Head of caudate nucleus (tissue), 42 donors: ENCODE measurements at regions not wholly inside any gene's neighbourhood (a gene's known extent, or its start where the extent isn't known, plus 50 kb on each side); places are given as distances from the start of the nearest gene placed in this dataset.

Experiments used
- DNase-seq, 42 donors: peaks; one replicate each; pipeline versions ENCODE4 v3.0.0 to v3.0.0-alpha.2; 2020 to 2021; ENCODE audit warnings: mixed read lengths in 7 of 42
- intact Hi-C: fragments of 100-400 bp; cut with DNase I; formaldehyde crosslinking; loops from one replicate; pipeline ENCODE4 v1.15.0; 2022

DNA sequence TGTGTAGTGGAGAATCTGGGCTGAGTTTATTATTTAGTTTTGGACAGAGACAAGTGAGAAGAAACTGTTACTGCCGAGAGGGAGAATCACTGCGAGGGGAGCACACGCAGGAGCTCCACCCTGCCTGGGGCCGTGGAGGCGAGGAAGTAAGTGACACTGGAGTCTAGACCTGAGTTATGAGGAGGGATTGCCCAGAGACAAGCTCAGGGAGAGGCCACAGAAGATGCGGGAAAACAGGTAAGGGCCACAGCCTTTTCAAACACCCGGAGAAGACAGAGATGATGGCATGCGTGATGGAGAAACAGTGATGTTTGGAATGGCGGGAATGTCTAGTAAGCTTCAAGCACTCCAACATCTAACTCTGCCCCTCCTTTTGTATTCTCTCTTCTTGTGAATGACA lies 84.1 kb downstream of the TNFSF11 start:
- DNase-seq = no peak
- intact Hi-C loops = no loop called here

GRCh38 chr13:42660333-42660965 lies 86.5 kb downstream of the TNFSF11 start:
- intact Hi-C loops = no loop called here
- DNase-seq = no peak

DNA sequence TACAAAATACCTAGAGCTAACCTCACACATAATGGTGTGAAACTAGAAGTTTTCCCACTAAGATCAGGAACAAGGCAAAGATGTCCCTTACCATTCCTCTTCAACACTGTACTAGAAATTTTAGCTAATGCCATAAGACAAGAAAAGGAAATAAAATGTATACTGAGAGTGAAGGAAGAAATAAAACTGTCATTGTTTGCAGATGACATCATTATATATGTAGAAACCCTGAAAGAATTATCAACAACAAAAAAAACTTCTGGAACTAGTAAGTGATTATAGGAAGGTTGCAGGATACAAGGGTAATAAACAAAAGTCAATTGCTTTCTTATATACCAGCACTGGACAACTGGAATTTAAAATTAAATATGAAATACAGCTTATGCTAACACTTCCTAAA lies 93.7 kb downstream of the TNFSF11 start:
- DNase-seq = no peak
- intact Hi-C loops = no loop called here

GRCh38 chr13:42671502-42671901 lies 97.5 kb downstream of the TNFSF11 start:
- no peak for DNase-seq
- intact Hi-C loops = no loop called here

DNA sequence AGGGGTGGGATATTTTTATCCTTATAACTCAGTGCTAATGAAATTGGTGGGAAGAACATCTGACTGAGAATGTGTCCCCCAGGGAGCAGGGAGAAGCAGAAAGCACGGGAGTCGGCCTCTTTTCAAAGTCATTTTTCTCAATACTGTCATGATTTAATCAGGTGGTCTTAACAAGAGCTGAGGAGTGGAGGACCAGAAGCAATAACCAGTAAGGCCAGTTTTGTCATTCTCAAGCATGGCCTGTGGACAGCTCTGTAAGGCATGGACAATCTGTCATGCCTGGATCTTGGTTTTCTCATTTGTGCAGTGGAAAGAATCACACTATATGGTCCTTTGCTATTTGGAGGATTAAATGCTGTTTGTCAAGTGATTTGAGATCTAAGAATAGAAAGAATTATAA lies 99.7 kb downstream of the TNFSF11 start:
- no peak for DNase-seq
- intact Hi-C loops = no loop called here

DNA sequence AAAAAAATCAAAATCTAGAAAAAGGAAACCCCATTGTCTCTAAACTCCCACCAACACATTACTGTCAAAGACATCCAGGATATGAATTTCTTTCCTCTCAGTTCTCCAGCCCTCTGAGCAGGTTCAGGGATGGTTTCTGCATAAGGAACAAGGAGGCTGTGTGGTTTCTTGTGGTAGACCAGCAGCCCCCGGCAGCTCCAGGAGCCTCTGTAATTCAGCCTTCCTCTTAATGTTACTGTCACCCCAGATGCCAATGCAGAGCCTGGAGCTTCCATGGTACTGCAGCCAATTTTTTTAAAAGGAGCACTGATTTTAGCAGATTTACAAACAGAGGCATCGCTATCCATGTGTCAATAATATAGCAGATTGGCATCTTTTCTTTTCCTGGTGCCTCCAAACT lies 100.6 kb upstream of the FAM216B start:
- peak in 5 of 42 donors; percentile 7 to 37 (median 10) for DNase-seq
- intact Hi-C loops = no loop called here

GRCh38 chr13:42681326-42682100 lies 99.9 kb upstream of the FAM216B start:
- intact Hi-C loops = no loop called here
- peak in 7 of 42 donors; percentile 16 to 45 (median 23) for DNase-seq

- intact Hi-C loops = no loop called here
- DNase-seq = no peak
These were observed 97.2 kb upstream of the FAM216B start for GRCh38 chr13:42684226-42684625.

DNA sequence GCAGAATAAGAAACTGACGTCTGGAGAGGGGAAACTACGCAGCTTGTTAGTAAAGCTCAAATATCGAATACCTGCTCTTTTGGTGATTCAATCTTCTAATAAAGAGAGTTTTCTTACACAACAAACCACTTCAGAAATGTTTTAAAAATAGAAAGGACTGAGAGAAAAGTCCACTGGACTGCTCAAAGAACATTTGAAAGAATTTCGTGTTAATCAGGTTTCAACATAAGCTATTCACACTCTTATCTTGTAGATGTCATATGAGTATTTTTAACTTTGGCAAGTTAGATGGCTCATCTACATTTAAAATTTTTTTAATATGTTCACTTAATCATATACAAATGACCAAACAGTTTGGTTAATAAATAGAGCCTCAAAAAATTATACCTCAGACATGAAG lies 95.6 kb upstream of the FAM216B start:
- no peak for DNase-seq
- intact Hi-C loops = no loop called here

GRCh38 chr13:42686165-42686564 lies 95.2 kb upstream of the FAM216B start:
- intact Hi-C loops = no loop called here
- DNase-seq = no peak

- no peak for DNase-seq
- intact Hi-C loops = no loop called here
These were observed 92.6 kb upstream of the FAM216B start for GRCh38 chr13:42688821-42689220.

DNA sequence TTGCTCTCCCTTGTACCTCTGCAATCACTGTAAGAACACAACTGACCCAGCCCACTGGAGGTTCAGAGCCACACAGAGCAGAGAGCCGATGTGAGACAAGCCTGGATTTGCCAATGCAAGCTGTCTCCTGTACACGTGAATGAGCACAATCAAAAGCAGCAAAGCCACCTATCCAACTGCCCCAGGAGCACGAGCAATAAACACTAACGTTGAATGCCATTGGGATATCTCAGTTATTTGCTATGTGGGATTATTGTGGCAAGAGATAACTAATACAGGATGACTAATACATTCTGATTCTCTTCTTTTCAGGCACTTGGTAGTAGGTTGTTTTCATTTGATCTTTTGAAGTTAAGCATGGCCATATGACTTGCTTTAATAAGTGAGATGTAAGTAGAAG lies 85.2 kb upstream of the FAM216B start:
- DNase-seq = no peak
- intact Hi-C loops = no loop called here

DNA sequence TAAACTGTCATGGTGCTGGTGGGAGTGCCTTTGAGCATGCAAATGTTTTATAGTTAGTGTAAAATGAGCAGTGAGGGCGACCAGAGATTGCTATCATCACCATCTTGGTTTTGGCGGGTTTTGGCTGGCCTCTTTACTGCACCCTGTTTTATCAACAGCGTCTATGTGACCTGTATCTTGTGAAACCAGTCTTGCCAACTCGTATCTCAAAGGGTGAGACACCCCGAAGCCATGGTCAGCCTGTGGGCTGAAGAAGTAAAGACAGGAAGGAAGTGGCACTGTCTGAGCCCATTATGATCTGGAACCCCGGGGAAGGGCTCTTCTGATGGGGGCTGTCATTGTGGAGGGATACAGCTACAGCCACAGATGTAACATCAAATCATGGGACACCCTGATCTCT lies 81.5 kb upstream of the FAM216B start:
- intact Hi-C loops = no loop called here
- DNase-seq = no peak

DNA sequence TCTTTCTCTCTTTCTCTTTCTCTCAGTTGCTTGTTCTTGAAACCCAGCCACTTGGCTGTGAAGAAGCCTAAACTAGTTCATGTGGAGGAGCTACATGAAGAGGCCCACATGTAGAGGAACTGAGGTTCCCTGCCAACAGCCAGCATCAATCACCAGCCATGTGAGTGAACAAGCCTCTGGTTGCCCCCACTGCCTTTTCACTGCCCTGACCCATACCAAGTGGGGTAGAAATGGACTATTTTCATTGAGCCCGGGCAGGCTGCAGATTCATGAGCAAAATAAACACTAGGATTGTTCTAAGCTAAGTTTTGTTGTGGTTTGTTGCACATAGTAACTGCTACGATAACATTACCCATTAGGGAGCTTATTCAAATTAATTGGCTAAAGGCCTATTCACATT lies 78.7 kb upstream of the FAM216B start:
- DNase-seq = no peak
- intact Hi-C loops = no loop called here

DNA sequence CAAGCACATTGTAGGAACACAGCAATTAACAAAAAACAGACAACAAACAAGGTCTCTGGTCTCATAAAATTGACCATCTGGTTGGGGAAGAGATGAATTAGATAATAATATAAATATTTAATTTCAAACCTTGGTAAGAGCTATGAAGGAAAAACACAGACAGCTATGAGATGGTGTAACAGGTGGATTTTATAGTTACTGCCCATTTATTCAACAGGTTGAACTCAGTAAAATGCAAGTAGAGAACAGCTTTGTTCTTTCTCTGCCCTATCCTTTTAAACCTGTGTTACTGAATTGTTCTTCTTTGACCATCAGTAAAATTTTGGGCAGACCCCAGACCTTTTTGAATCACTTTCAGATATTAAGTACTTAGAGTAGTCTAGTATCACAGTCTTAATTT lies 77.6 kb upstream of the FAM216B start:
- no peak for DNase-seq
- intact Hi-C loops = no loop called here

DNA sequence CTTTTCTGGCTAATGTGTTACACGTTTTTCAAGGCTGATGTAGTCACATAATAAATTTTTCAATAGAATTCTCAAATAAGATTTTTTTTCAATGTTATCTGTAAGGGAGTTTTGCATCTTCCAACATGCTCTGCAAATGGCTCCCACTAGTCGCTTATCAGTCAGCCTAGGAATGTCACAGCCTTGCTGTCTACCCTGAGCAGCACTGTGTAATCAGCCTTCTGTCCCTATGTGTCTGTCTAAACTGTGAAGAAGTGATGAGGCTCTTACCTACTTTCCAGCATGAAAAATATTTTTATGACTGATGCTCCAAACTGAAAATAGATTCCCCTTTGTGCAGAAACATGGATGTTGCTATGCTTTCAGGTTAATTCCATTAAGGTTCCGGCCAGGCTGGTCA lies 75.1 kb upstream of the FAM216B start:
- no peak for DNase-seq
- intact Hi-C loops = no loop called here

- intact Hi-C loops = no loop called here
- DNase-seq = no peak
These were observed 74.3 kb upstream of the FAM216B start for GRCh38 chr13:42707048-42707447.

DNA sequence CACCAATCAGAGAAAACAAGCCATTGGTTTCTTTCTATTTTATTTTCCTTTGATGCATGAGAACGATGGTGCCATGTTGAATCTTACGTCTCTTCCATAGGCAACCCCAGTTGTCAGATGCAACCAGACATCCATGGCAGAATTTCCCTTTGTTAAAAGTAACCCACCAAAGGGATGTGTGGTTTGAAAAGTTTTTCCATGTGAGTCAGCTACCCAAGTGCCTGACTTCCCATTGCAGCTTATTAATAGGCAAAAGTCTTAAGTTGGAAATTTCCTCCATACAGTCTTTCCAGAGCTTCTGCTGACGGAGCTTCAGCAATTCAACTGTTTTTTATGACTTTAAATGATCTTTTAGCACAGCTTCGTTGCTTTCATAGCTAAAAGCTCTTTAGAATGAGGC lies 73.8 kb upstream of the FAM216B start:
- no peak for DNase-seq
- intact Hi-C loops = no loop called here

DNA sequence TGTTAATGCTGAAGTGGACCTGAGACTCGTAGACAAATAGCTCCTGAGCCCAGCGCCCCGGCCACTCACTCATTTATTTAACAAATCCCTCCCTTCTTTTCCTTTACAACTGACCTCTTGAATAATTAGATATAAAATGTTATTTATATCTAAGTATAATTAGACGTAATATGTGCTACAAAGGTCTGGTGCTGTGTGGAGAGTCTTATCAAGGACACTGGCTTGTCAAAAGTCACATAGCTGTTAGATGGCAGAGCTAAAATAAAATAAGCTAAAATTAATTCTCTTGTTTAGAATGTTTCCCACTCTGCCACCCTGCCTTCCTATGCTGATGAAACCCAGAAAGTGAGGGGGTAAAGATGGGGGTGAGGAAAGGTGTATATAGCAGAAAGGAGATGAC lies 73.0 kb upstream of the FAM216B start:
- intact Hi-C loops = no loop called here
- DNase-seq = no peak

DNA sequence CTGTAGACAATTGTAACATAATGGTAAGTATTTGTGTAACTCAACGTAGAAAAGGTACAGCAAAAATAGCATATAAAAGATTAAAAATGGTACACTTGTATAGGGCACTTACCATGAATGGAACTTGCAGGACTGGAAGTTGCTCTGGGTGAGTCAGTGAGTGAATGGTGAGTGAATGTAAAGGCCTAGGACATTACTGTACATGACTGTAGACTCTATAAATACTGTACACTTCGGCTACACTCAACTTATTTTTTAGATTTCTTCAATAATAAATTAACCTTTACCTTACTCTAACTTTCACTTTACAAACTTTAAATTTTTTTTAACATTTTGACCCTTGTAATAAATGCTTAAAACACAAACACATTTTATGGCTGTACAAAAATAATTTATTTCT lies 72.1 kb upstream of the FAM216B start:
- DNase-seq = no peak
- intact Hi-C loops = no loop called here

DNA sequence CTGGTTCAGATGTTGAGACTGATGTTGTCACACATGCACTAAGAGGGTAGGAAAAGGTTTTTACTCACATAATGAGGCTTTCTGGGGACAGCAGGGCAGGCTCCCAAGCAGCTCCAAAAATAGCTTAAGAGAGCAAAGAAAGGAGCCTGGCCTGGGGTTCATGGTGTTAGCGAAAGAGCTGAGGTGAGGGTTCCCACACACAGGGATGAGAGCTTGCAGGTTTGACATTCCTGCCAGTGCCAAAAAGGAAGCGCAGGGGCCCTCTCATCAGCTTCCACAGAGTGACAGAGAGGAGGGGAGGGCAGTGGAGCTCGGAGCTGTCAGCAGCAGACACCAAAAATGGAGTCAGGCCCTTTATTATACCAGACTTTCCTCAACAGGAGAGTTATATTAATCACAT lies 65.5 kb upstream of the FAM216B start:
- DNase-seq = no peak
- intact Hi-C loops = no loop called here
